ENCODE measurements at regions not wholly inside any gene's neighbourhood (a gene's known extent, or its start where the extent isn't known, plus 50 kb on each side); places are given as distances from the start of the nearest gene placed in this dataset.

DNA sequence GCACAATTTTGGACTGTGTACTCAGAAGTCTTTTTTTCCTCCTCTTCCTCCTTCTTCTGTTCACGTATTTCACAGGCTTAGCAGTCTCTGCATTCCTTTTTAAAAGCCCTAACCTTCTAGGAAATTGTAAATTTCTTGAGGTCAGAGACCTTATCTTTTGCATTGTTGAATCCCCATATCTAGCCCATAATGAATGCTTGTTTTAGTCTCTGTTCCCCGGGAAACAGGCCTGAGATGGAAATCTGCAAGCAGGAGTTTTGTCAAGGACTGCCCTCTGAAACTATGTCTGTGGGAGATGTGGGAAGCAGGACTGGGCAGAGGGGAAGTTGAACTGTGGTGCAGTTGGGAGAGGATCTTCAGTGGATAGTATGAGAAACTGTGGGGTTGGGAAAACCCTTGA is 272.2 kb upstream of the DAB1 start:
- DNase-seq = no peak

GRCh38 chr1:57686306-57686705 is 262.4 kb upstream of the DAB1 start:
- DNase-seq = no peak

DNA sequence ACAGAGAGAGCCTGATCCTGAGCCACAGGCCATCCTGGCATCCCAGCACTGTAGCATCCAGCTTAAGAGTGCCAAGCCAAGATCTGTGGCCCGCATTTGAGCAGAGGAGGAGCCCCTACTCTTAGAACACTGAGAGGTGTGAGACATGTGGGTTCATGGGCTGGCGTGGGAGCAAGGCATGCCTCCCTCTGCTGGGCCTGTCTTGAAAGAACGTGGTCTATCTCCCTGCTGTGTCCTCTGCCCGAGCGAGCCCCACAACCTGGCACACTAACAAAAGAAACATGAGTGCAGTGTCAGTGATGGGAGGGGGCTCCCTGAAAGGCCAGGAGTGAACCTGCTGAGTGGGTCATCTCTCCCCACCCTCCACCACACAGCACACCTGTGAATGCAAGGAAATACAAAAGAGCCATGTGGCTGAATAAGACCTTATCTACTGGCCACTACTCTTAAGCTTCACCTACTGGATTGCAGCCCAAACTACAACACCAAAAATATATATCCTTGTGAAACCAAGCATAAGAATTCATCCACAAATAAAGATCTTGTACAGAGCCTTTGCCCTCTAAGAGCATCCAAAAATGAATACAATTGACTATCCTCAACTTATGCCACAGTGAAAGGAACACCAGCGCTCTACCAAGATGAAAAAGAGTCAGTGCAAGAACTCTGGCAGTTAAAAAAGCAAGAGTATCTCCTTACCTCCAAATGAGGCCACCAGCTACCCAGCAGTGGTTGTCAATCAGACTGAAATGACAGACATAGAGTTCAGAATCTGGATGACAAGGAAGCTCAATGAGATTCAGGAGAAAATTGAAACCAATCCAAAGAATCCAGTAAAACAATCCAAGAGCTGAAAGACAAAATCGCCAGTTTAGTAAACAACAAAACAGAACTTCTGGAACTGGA is 259.4 kb upstream of the DAB1 start:
- no peak for DNase-seq

DNA sequence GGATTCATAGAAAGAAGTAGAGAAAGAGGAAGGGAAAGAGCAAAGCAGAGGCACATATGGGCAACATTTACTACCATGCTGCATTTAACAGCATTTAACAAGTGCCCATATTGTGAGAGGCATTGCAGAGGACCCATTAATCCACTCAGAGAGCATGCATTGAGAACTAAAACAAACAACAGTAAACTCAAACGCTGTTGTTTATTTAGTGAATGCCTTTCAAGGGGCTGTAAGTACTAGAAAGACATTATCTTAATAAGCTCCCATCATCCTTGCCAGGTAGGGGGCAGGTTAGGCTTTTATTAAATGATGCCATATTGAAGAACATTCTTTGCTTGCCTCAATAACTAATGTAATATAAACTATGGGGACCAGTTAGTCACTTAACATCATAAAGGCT is 254.3 kb upstream of the DAB1 start:
- DNase-seq = peak; percentile 85

- no peak for DNase-seq
Measured at GRCh38 chr1:57675776-57676175, 251.9 kb upstream of the DAB1 start.

GRCh38 chr1:57674801-57675200 is 250.9 kb upstream of the DAB1 start:
- no peak for DNase-seq

DNA sequence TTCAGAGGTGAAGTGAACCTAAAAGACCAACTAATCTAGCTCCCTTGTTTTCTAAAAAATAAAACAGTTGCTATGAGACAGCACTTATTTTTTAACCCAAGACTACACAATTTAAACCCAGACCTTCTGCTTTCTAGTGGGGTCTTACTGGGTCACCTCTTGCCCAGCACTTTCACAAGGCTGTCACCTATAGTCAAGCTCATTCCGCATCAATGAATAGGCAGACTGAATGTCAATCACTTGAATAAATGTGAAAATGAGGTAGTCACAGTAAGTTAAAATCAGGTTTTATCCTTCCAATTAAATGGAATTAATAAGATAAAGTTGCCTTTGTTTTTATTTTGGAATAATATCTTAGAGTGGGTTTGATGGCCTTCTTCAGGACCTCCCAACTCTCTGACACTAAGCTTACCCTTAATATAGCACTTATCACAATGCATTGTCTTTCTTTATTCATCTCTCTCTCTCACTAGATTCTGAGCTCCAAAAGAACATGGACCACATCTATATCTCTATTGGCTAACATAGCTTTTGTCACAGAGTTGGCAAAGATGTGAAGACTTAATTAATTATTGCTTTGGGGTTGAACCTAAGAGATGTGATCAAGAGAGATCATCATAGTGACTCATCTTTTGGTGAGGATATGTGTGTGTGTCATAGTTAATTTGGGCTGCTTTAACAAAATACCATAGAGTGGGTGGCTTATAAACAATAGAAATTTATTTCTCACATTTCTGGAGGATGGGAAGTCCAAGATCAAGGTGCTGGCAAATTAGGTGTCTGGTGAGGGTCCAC is 248.7 kb upstream of the DAB1 start:
- no peak for DNase-seq

GRCh38 chr1:57671750-57672149 is 247.9 kb upstream of the DAB1 start:
- DNase-seq = no peak

DNA sequence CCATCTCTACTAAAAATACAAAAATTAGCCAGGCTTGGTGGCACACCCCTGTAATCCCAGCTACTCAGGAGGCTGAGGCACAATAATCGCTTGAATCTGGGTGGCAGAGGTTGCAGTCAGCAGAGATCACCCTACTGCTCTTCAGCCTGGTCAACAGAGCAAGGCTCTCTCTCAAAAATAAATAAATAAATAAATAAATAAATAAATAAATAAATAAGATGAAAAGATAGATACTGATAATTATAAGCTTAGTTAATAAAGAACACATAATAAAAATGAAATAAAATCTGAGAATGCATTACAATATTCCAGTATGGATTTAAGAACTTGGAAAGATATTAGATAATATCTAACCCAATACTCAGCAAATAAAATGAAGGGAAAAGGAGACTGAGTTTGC is 235.9 kb upstream of the DAB1 start:
- no peak for DNase-seq

DNA sequence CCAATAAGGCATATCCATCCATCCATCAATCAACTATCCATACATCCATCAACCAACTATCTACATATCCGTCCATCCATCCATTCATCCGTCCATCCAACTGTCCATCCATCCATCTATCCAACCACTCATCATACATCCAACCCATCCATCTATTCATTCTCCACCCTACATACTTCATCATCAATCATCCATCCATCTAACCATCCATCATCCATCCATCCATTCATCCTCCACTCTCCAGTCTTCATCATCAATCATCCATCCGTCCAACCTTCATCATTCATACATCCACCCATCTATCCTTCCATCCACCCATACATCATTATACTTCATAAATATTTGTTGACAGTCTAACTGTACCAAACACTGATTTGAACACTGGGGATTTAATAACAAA is 231.3 kb upstream of the DAB1 start:
- DNase-seq = no peak

GRCh38 chr1:57644667-57645066 is 220.8 kb upstream of the DAB1 start:
- DNase-seq = no peak

DNA sequence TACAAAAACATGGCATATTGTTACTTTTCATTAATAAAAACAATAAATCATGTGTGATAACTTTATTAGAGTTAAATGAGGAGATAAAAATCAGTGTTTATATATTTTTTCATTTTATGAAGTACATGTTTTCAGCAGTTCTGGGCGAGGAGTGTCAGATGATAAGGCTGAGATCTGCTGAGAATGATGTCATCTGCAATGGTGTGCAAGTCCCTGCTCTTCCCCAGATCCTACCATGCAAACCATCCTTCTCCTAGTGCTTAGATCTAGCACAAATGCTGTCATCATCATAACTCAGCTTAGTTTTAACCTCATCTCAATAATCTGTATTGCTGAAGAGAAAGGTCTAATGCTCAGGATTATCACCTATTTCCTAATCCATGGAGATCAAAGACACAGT is 214.4 kb upstream of the DAB1 start:
- DNase-seq = no peak

- no peak for DNase-seq
Measured at GRCh38 chr1:57637155-57637554, 213.3 kb upstream of the DAB1 start.

DNA sequence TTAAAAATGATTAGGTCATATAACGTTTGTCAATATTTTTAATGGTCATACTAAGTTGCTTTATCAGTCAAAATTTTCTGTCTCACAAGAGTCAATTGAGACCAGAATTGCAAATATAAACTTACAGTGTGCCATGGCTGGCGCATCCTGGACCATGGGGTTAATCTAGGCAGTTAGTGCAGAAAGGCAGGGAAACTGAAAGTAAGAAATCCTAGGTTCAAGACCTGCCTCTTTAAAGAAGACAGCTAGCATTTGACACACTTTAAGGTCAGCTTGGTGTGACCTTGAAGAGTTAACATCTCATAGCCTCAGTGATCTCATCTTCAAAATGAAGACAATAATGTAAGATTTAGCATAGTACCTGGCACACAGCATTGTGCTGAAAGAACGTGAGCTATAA is 210.0 kb upstream of the DAB1 start:
- DNase-seq = no peak

- DNase-seq = no peak
Measured at GRCh38 chr1:57633056-57633455, 209.2 kb upstream of the DAB1 start.

GRCh38 chr1:57632401-57632800 is 208.5 kb upstream of the DAB1 start:
- DNase-seq = no peak

DNA sequence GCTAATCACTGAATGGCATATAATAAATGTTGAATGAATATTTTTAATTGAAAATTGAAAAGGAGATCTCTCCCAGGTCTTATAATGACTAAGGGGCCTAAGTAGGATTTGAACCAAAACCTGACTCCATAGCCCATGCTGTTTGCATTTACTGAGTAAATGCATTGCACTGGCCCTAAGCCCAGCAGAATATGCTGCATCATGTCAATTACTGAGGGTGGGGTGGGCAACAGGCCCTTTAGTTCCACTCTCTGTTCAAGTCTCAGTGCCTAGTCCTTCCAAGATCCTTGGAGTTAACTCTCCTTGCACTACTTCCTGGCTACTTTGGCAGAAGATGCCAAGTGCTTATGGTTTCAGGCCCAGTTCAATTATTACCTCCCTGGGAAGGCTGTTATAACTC is 203.8 kb upstream of the DAB1 start:
- no peak for DNase-seq

GRCh38 chr1:57623791-57624538 is 200.1 kb upstream of the DAB1 start:
- DNase-seq = peak; percentile 13

DNA sequence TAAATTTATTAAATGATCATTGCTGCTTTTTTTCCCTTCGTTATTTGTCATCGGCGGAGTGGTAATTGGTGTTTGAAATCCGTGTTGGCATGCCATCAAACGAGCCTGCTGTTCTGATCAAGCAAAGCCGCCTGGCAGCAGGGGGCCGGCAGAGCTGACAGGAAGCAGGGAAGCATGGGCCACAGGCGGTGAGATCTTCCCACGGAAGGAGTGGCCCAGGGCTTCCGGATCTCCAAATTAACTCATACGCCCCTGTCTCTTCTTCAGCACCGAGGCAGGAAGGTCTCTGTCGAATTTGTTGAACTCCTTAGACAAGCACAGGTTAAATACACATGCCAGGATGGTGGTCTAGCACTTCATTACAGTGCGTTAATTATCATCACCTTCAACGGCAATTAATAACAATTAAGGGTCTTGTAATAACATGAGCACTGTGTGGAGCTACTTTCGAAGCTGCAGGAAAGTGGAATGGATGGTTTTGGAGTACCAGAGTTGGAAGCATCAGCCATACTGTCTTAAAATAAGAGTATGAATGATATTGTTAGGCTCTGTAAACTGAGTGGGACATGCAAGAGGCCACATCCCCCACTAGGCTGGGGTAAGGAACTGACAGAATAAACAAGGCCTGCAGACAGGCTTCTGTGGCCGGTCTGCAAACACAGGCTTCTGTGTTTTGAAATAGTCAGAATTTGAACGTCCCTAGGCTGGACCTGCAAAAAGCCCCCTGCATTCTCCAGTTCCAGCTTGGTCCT is 199.4 kb upstream of the DAB1 start:
- no peak for DNase-seq

GRCh38 chr1:57621776-57622175 is 197.9 kb upstream of the DAB1 start:
- DNase-seq = no peak

DNA sequence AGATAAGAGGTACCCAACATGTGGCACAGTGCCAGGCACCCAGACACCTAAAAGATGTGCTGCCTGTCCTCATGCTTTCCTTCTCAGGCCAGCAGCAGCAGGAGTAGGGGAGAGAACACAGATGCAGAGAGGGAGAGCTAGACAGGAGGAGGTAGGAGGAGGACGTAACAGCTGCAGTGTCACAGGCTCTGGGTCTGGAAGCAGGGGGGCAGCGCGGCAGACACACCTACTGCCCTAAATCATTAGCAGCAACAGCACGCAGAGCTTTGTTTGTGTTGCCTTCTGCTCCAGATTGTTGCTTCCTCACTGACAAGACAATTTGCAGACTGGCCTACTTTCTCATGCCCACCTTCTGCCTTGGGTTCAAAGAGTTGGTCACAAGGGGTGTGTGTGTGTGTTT is 196.7 kb upstream of the DAB1 start:
- peak; percentile 14 for DNase-seq

- DNase-seq = no peak
Measured at GRCh38 chr1:57616921-57617320, 193.1 kb upstream of the DAB1 start.

DNA sequence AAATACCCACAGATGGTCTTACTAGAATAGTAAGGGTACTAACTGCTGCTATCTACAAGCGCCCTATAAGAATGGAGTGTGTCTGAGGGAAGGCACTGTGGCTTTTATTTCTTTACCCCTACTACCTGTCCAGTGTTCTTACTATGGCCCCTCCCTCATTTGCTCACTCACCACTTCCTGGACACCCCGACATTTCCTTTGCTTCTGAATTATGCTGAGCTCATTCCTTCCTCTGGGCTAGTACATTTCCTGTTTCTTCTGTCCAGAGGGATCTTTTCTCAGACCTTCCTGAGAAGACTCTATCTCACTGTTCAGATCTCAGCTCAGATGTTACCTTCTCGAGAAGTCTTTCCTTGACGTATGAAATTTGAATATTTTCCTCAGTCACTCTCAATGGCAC is 192.1 kb upstream of the DAB1 start:
- DNase-seq = no peak
